ACHN (cell line): ENCODE measurements at regions not wholly inside any gene's neighbourhood (a gene's known extent, or its start where the extent isn't known, plus 50 kb on each side); places are given as distances from the start of the nearest gene placed in this dataset.

ENCODE experiments used
- DNase-seq: peaks from one replicate; pipeline ENCODE4 v3.0.0-alpha.2; 2015
- in situ Hi-C: cut with HindIII; loops from 2 replicates; pipeline ENCODE4 v1.10.0; 2017; ENCODE audit warnings: low sequenced_read_pairs, low pct_ligation_motif_present, low pct_unique_long_range_greater_than_20kb

GRCh38 chr9:129322022-129322621, 144.1 kb upstream of the IER5L start:
- DNase-seq = no peak
- in situ Hi-C loops = no loop called here

- in situ Hi-C loops = no loop called here
- DNase-seq = no peak
These were observed 143.4 kb upstream of the IER5L start for GRCh38 chr9:129321286-129322021.

DNA sequence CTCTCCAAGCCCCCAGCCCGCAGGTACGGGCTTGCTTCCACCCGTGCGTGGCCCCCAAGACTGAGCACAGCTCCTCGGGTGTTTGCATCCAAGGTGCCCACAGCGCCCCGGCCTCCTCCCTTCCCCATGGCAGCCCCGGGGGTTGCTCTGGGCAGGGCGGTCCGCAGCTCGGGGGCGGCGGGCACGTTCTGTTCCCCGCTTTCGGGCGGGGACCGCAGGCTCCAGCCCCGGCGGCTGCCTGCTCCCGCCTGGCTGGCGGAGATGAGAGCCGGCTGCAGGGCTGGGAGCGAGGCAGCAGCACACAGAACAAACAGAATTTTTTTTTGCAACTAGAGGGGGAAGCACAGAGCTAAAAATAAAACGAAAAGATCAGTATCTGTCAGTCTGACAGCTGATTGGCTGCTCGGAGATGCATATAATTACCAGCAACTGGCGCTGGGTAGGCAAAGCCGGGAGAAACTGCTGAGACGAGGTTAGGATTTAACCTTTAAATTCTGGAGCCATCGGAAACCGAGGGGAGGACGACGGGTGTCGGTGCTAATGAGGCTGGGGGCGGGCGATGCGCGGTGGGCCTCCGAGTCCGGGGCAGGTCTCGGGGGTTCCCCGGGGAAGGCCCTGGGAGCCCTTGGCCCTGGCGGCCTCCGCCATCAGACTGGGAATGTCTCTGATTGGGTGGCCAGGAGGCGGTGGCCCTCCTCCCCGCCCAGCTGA, 142.7 kb upstream of the IER5L start:
- in situ Hi-C loops = no loop called here
- peak; percentile 75 for DNase-seq

DNA sequence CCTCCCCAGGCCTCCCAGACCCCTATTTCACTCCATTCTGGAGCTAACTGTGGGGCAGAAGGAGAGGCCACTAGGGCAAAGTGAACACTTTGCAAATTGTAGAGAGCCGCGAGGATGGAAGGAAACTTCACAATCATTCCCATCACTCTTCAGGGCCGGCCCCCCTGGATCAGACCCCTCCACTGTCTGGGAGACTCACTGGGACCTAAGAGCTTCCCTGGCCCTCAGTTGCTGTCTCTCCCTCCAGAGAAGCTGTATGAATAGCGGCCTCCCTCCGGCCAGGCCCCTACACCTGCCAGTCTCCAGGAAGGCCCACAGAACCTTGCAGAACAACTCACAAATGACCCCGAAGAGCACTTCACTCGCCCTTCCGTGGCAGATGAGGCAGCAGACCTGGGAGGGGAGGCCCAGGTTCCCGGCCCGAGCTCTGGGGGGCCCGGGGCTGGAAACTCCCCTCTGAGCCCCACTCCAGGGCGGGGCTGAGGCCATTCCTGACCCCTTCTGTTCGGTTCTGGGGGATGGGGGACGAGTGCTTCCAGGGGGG, 141.9 kb upstream of the IER5L start:
- in situ Hi-C loops = no loop called here
- no peak for DNase-seq

- in situ Hi-C loops = no loop called here
- no peak for DNase-seq
These were observed 141.2 kb upstream of the IER5L start for GRCh38 chr9:129319076-129319937.

- in situ Hi-C loops = no loop called here
- no peak for DNase-seq
These were observed 140.3 kb upstream of the IER5L start for GRCh38 chr9:129318121-129319075.

- in situ Hi-C loops = no loop called here
- no peak for DNase-seq
These were observed 139.3 kb upstream of the IER5L start for GRCh38 chr9:129317179-129318011.

DNA sequence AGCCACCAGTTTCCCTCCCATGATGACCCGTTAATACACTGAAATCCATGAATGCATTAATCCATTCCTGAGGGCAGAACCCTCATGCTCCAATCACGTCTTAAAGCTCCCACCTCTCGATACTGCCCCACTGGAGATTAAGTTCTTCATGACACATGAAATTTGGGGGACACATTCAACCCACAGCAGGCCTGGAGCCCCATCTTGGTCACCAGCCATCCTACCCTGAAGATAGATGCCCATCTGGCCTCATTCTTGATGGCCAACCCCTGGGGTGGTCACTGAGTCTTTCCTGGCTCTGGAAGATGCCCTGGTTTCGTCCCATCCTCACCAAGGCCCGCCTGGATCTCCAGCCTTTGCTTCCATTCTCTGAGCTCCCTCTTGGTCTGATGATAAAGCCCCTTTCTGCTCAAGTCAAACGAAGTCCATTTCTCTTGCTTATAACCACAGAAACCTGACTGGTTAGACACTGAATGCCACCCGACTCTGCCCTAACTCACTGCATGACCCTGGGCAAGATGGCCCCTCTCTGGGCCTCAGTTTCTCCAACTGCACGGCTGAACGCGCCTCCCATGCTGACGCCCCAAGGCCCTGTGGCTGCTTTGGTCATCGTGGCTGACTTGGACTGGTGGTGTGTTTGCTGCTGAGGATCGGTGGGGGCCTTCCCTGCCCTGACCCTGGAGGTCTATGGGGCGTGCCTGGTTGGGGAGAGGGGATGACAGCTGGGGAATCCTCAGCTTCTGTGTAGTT, 138.4 kb upstream of the IER5L start:
- DNase-seq = no peak
- in situ Hi-C loops = no loop called here

GRCh38 chr9:129313331-129313955, 135.4 kb upstream of the IER5L start:
- in situ Hi-C loops = no loop called here

DNA sequence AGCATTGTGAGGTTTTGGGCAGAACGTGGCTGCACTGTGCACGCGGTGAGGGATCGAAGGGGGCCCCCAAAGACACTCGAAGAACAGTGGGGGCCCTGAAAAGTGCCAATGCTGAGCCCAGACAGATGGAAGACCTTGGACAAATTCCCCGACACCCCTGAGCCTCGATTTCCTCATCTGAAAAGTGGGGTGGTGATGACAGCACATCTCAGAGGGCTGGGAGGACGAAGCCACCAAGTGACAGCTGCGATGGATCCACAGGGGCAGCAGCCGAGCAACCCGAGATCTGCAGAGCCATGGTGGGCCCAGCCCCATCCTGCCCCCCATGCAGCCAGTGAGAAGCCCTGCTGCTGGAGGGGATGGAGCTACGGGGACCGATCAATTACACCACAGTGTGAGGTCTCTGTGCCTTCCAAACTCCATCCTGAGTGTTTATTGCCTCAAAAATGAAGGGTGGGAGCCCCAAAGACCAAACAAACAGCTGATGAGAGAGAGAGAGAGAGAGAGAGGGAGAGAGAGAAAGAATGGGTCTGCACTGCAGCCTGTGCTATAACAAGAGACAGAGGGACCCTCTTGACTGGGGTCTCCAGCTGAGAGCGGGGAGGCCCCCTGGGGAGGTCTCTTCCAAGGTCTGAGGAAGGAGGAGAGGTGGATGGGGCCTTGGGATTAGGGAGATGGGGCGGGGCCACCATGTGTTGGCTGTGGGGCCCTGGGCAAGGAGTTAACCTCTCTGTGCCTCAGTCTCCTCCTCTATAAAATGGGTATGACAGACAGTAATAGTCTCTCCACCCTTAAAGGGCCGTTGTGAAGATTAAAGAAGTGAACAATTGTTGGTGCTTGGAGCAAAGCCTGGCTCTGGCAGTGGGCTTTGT, 134.4 kb upstream of the IER5L start:
- DNase-seq = no peak
- in situ Hi-C loops = no loop called here

More at GRCh38 chr9:129313331-129313955, 135.4 kb upstream of the IER5L start:
- no peak for DNase-seq

DNA sequence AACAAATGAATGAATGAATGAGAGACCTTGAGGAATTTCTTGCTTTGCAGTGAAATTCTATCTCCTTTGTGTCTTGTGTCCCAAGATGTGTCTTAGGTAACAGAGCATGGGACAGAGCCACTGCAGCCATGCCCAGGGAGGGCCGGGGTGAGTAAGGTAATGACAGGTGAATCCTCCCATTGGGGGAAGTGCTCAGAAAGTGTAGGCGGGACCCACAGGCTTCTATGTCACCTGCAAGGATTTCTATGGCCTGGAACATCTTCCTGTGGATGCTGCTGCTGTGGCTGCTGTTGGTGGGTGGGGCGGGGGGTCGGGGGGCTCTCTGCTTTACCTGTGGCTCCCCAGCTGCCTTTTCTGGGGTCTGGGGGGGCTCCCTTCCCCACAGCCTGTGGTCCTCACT, 133.6 kb upstream of the IER5L start:
- DNase-seq = no peak
- in situ Hi-C loops = no loop called here

- in situ Hi-C loops = no loop called here
- DNase-seq = no peak
These were observed 132.7 kb upstream of the IER5L start for GRCh38 chr9:129310666-129311350.

GRCh38 chr9:129309906-129310305, 131.8 kb upstream of the IER5L start:
- DNase-seq = no peak
- in situ Hi-C loops = no loop called here

DNA sequence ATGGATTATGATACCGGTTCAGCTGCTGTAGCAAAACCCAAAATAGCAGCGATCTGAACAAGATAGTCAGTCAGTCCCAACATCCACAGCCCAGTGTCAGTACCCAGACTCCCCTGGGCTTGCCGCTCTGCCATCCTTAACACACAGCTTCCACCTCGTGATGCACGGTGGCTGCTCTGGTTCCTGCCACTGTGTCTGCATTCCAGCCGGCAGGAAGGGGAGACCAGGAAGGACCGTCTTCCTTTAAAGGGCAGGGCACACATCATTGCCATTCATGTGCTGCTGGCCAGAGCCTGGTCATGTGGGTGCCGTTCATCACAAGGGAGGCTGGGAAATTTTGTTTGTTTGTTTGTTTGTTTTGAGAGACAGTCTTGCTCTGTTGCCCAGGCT, 131.0 kb upstream of the IER5L start:
- DNase-seq = no peak
- in situ Hi-C loops = no loop called here
